Vagina (tissue), 2 donors: ENCODE measurements at regions not wholly inside any gene's neighbourhood (a gene's known extent, or its start where the extent isn't known, plus 50 kb on each side); places are given as distances from the start of the nearest gene placed in this dataset.

ENCODE experiments used
- CTCF ChIP-seq, 3 experiments: fragments of 450-650 bp in 2 of 3; fragments of 200-600 bp in 1 of 3; sonication (generic) in 1 of 3; IDR thresholded peaks; one replicate each; pipeline ENCODE4 v1.5.1; 2017 to 2019; ENCODE audit warnings: antibody characterized with exemption in 3 of 3, mild to moderate bottlenecking in 2 of 3, moderate library complexity in 2 of 3
- POLR2A ChIP-seq, 2 donors: fragments of 450-650 bp; IDR thresholded peaks; one replicate each; pipeline ENCODE4 v1.6.1; 2017; ENCODE audit warnings: antibody characterized with exemption in 2 of 2, mild to moderate bottlenecking in 2 of 2, moderate library complexity in 2 of 2
- POLR2AphosphoS5 ChIP-seq, 2 donors: sonication (generic); formaldehyde crosslinking; IDR thresholded peaks; one replicate each; pipeline ENCODE4 v1.9.0; 2017; ENCODE audit warnings: antibody characterized with exemption in 2 of 2, mild to moderate bottlenecking in 2 of 2, low read depth in 1 of 2; ENCODE audit not compliant: insufficient read depth in 1 of 2

GRCh38 chr12:88646824-88647223 lies 66.6 kb upstream of the KITLG start:
- TF ChIP-seq CTCF (IDR thresholded peaks at IDR 0.05), result no peak
- no peak for TF ChIP-seq POLR2AphosphoS5 (IDR thresholded peaks at IDR 0.05; ENCODE audit: insufficient read depth in 1 of 2, low read depth in 1 of 2)
- no peak for TF ChIP-seq POLR2A (IDR thresholded peaks at IDR 0.05)
